HG02885 (cell line): ENCODE measurements at regions not wholly inside any gene's neighbourhood (a gene's known extent, or its start where the extent isn't known, plus 50 kb on each side); places are given as distances from the start of the nearest gene placed in this dataset.

ENCODE experiments used
- ATAC-seq: cut with Tn5 transposase; IDR thresholded peaks from one replicate; pipeline ENCODE4 v1.9.1; 2021; ENCODE audit warnings: mild to moderate bottlenecking; ENCODE audit not compliant: unreplicated experiment, poor library complexity

- ATAC-seq = no peak
These were observed 195.6 kb upstream of the NREP start for GRCh38 chr5:111952555-111952954.

- no peak for ATAC-seq
These were observed 193.7 kb upstream of the NREP start for GRCh38 chr5:111950660-111951059.

- no peak for ATAC-seq
These were observed 191.3 kb upstream of the NREP start for GRCh38 chr5:111948092-111948841.

- ATAC-seq = no peak
These were observed 189.6 kb upstream of the NREP start for GRCh38 chr5:111946556-111946955.

- no peak for ATAC-seq
These were observed 188.5 kb upstream of the NREP start for GRCh38 chr5:111945535-111945934.

GRCh38 chr5:111942661-111943401 is 185.8 kb upstream of the NREP start:
- peak; percentile 77 for ATAC-seq

GRCh38 chr5:111942201-111942600 is 185.2 kb upstream of the NREP start:
- peak; percentile 60 for ATAC-seq

GRCh38 chr5:111937094-111937493 is 180.1 kb upstream of the NREP start:
- ATAC-seq = no peak

GRCh38 chr5:111935835-111936234 is 178.8 kb upstream of the NREP start:
- no peak for ATAC-seq

GRCh38 chr5:111935009-111935408 is 178.0 kb upstream of the NREP start:
- ATAC-seq = no peak

- ATAC-seq = no peak
These were observed 177.5 kb upstream of the NREP start for GRCh38 chr5:111934511-111934910.

- no peak for ATAC-seq
These were observed 176.1 kb upstream of the NREP start for GRCh38 chr5:111933086-111933485.

- no peak for ATAC-seq
These were observed 175.6 kb upstream of the NREP start for GRCh38 chr5:111932628-111933027.

GRCh38 chr5:111932199-111932598 is 175.2 kb upstream of the NREP start:
- no peak for ATAC-seq

- ATAC-seq = no peak
These were observed 174.7 kb upstream of the NREP start for GRCh38 chr5:111931655-111932054.

GRCh38 chr5:111930905-111931461 is 174.0 kb upstream of the NREP start:
- ATAC-seq = no peak

- ATAC-seq = no peak
These were observed 173.5 kb upstream of the NREP start for GRCh38 chr5:111930449-111930848.

GRCh38 chr5:111929867-111930266 is 172.9 kb upstream of the NREP start:
- ATAC-seq = no peak

GRCh38 chr5:111929261-111929660 is 172.3 kb upstream of the NREP start:
- ATAC-seq = no peak

GRCh38 chr5:111928511-111928910 is 171.5 kb upstream of the NREP start:
- no peak for ATAC-seq

GRCh38 chr5:111927191-111927590 is 170.2 kb upstream of the NREP start:
- no peak for ATAC-seq
